SK-N-SH (cell line): ENCODE measurements at regions not wholly inside any gene's neighbourhood (a gene's known extent, or its start where the extent isn't known, plus 50 kb on each side); places are given as distances from the start of the nearest gene placed in this dataset.

Experiments used
- IRF3 ChIP-seq: fragments of 150-350 bp; IDR thresholded peaks from 2 replicates; pipeline ENCODE4 v1.6.1; 2016; ENCODE audit warnings: mild to moderate bottlenecking, low read depth, low read length
- RAD21 ChIP-seq: IDR thresholded peaks from 2 replicates; pipeline ENCODE4 v1.6.1; 2012; ENCODE audit warnings: mild to moderate bottlenecking, low read length
- SMC3 ChIP-seq: IDR thresholded peaks from 2 replicates; pipeline ENCODE4 v1.6.1; 2012; ENCODE audit warnings: low read depth, low read length, improper control_type of control experiment
- TF ChIP-seq, protein P1 (sequence below): fragments of 200-600 bp; sonication (generic); IDR thresholded peaks from 2 replicates; pipeline ENCODE4 v1.6.1; 2017; ENCODE audit warnings: antibody characterized with exemption, mild to moderate bottlenecking, moderate library complexity

GRCh38 chr18:78640246-78640995, 339.2 kb upstream of the SALL3 start:
- TF ChIP-seq, protein P1, sequence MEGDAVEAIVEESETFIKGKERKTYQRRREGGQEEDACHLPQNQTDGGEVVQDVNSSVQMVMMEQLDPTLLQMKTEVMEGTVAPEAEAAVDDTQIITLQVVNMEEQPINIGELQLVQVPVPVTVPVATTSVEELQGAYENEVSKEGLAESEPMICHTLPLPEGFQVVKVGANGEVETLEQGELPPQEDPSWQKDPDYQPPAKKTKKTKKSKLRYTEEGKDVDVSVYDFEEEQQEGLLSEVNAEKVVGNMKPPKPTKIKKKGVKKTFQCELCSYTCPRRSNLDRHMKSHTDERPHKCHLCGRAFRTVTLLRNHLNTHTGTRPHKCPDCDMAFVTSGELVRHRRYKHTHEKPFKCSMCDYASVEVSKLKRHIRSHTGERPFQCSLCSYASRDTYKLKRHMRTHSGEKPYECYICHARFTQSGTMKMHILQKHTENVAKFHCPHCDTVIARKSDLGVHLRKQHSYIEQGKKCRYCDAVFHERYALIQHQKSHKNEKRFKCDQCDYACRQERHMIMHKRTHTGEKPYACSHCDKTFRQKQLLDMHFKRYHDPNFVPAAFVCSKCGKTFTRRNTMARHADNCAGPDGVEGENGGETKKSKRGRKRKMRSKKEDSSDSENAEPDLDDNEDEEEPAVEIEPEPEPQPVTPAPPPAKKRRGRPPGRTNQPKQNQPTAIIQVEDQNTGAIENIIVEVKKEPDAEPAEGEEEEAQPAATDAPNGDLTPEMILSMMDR: no peak
- TF ChIP-seq RAD21 (no peak), SMC3 (no peak), IRF3 (no peak)
